Liver (tissue), 3 donors: ENCODE measurements at regions not wholly inside any gene's neighbourhood (a gene's known extent, or its start where the extent isn't known, plus 50 kb on each side); places are given as distances from the start of the nearest gene placed in this dataset.
"Not testable (repeated sequence)": the region's sequence is repeated elsewhere in the genome, so short reads cannot be mapped to it uniquely, and the experiment has no call there.

Source experiments
- ATF3 ChIP-seq: IDR thresholded peaks from 2 replicates; pipeline ENCODE4 v1.6.1; 2016; ENCODE audit warnings: antibody characterized with exemption
- CTCF ChIP-seq: fragments of 150-350 bp; IDR thresholded peaks from 2 replicates; pipeline ENCODE4 v1.5.1; 2017; ENCODE audit warnings: improper control_type of control experiment, low read depth, low read length; ENCODE audit not compliant: missing input control
- EGR1 ChIP-seq, 2 donors: IDR thresholded peaks; 2 replicates each; pipeline ENCODE4 v1.6.1; 2016 to 2018; ENCODE audit warnings: antibody characterized with exemption in 2 of 2, low read depth in 2 of 2
- GABPA ChIP-seq, 2 donors: IDR thresholded peaks in 1 of 2; conservative IDR thresholded peaks in 1 of 2; 2 replicates each; pipeline ENCODE4 v1.6.1; 2016; ENCODE audit warnings: antibody characterized with exemption in 2 of 2, mild to moderate bottlenecking in 1 of 2, moderate library complexity in 1 of 2
- JUND ChIP-seq, 2 donors: IDR thresholded peaks; 2 replicates each; pipeline ENCODE4 v1.6.1; 2016; ENCODE audit warnings: antibody characterized with exemption in 2 of 2
- MAX ChIP-seq: IDR thresholded peaks from 2 replicates; pipeline ENCODE4 v1.6.1; 2016; ENCODE audit warnings: antibody characterized with exemption
- RAD21 ChIP-seq, 2 donors: IDR thresholded peaks; 2 replicates each; pipeline ENCODE4 v1.6.1; 2016; ENCODE audit warnings: antibody characterized with exemption in 2 of 2, mild to moderate bottlenecking in 2 of 2
- REST ChIP-seq: IDR thresholded peaks from 2 replicates; pipeline ENCODE4 v1.6.1; 2016; ENCODE audit warnings: antibody characterized with exemption, mild to moderate bottlenecking
- RXRA ChIP-seq, 2 donors: IDR thresholded peaks; 2 replicates each; pipeline ENCODE4 v1.6.1; 2017 to 2018; ENCODE audit warnings: antibody characterized with exemption in 2 of 2, mild to moderate bottlenecking in 1 of 2
- TAF1 ChIP-seq: conservative IDR thresholded peaks from 2 replicates; pipeline ENCODE4 v1.6.1; 2016; ENCODE audit warnings: antibody characterized with exemption, mild to moderate bottlenecking
- YY1 ChIP-seq: IDR thresholded peaks from 2 replicates; pipeline ENCODE4 v1.6.1; 2016; ENCODE audit warnings: antibody characterized with exemption, mild to moderate bottlenecking
- donor health status: healthy.
- donor health status: healthy.

GRCh38 chr1:245061808-245062207 is 93.0 kb upstream of the KIF26B start:
- not testable (repeated sequence) for TF ChIP-seq CTCF; MAX; RAD21 (IDR thresholded peaks at IDR 0.05); GABPA (IDR thresholded peaks at IDR 0.05 in 1 of 2, conservative IDR thresholded peaks at IDR 0.05 in 1 of 2); EGR1 (IDR thresholded peaks at IDR 0.05; ENCODE audit: low read depth in 2 of 2); RXRA (IDR thresholded peaks at IDR 0.05); YY1; JUND (IDR thresholded peaks at IDR 0.05); TAF1; ATF3; REST
